ENCODE measurements at regions not wholly inside any gene's neighbourhood (a gene's known extent, or its start where the extent isn't known, plus 50 kb on each side); places are given as distances from the start of the nearest gene placed in this dataset.

GRCh38 chr14:21852775-21853174 is 179.2 kb upstream of the OR4E1 start (continued):
- TF ChIP-seq MLLT1 (IDR thresholded peaks at IDR 0.05) = no peak
- no peak for TF ChIP-seq ZSCAN29 (IDR thresholded peaks at IDR 0.05)
- TF ChIP-seq NR2C2 (IDR thresholded peaks at IDR 0.05; ENCODE audit: borderline replicate concordance, control insufficient read depth, insufficient read length, low read depth) = no peak
- TF ChIP-seq SUPT20H (IDR thresholded peaks at IDR 0.05; ENCODE audit: borderline replicate concordance, control insufficient read depth, low read depth, low read length) = no peak
- TF ChIP-seq RUNX3 (IDR thresholded peaks at IDR 0.05; ENCODE audit: low read length) = no peak
- TF ChIP-seq ZNF274 (IDR thresholded peaks at IDR 0.05; ENCODE audit: insufficient read depth, insufficient read length) = no peak
- TF ChIP-seq SIN3A (IDR thresholded peaks at IDR 0.05; ENCODE audit: low read depth, low read length) = no peak
- TF ChIP-seq RELA (IDR thresholded peaks at IDR 0.05; ENCODE audit: borderline replicate concordance, partially characterized antibody) = no peak
- TF ChIP-seq ZBTB4 (CRISPR knock-in tag; IDR thresholded peaks at IDR 0.05) = no peak
- no peak for TF ChIP-seq MTA3 (IDR thresholded peaks at IDR 0.05; ENCODE audit: borderline replicate concordance, low read length)
- no peak for TF ChIP-seq NKRF (conservative IDR thresholded peaks at IDR 0.05)
- TF ChIP-seq GABPA (IDR thresholded peaks at IDR 0.05; ENCODE audit: low read depth) = no peak
- no peak for TF ChIP-seq MXI1 (IDR thresholded peaks at IDR 0.05; ENCODE audit: low read depth, low read length)
